Tibial nerve (tissue), 4 donors: ENCODE measurements at regions not wholly inside any gene's neighbourhood (a gene's known extent, or its start where the extent isn't known, plus 50 kb on each side); places are given as distances from the start of the nearest gene placed in this dataset.

Source experiments
- DNase-seq, 2 donors: peaks; one replicate each; pipeline ENCODE4 v3.0.0-alpha.2; 2019; ENCODE audit warnings: low spot score in 2 of 2
- H3K27ac ChIP-seq, 4 donors: fragments of 200-600 bp; sonication (generic) in 3 of 4; one replicate each; pipeline ENCODE4 v1.5.1; 2017 to 2019; ENCODE audit warnings: mild to moderate bottlenecking in 1 of 4
- H3K27me3 ChIP-seq, 2 donors: fragments of 200-600 bp; sonication (generic) in 1 of 2; one replicate each; pipeline versions ENCODE4 v1.5.1 to v1.6.0; 2017 to 2019
- H3K36me3 ChIP-seq, 3 donors: fragments of 200-600 bp; sonication (generic); one replicate each; pipeline ENCODE4 v1.5.1; 2018 to 2019
- H3K4me1 ChIP-seq, 4 donors: fragments of 200-600 bp; sonication (generic) in 3 of 4; one replicate each; pipeline ENCODE4 v1.5.1; 2017 to 2019
- H3K4me3 ChIP-seq, 4 donors: fragments of 200-600 bp; sonication (generic) in 3 of 4; one replicate each; pipeline ENCODE4 v1.5.1; 2017 to 2019; ENCODE audit warnings: mild to moderate bottlenecking in 1 of 4, moderate library complexity in 1 of 4
- H3K9me3 ChIP-seq, 4 donors: fragments of 200-600 bp; sonication (generic) in 3 of 4; one replicate each; pipeline ENCODE4 v1.5.1; 2017 to 2019
- EP300 ChIP-seq, 2 donors: sonication (generic); formaldehyde crosslinking; IDR thresholded peaks; one replicate each; pipeline ENCODE4 v1.6.1; 2017; ENCODE audit warnings: antibody characterized with exemption in 2 of 2, mild to moderate bottlenecking in 1 of 2
- POLR2A ChIP-seq, 2 donors: fragments of 450-650 bp; IDR thresholded peaks; one replicate each; pipeline ENCODE4 v1.6.1; 2017; ENCODE audit warnings: antibody characterized with exemption in 2 of 2, mild to moderate bottlenecking in 2 of 2, moderate library complexity in 2 of 2
- WGBS, 2 donors: methylation state at CpG; one replicate each; pipeline ENCODE4 v1.1.5; 2018; 5-methylcytosine and 5-hydroxymethylcytosine counted together
- TF ChIP-seq, protein P1 (sequence below), 5 experiments: fragments of 200-600 bp in 3 of 5; fragments of 450-650 bp in 2 of 5; sonication (generic) in 3 of 5; IDR thresholded peaks; one replicate each; pipeline ENCODE4 v1.5.1; 2016 to 2019; ENCODE audit warnings: antibody characterized with exemption in 5 of 5, mild to moderate bottlenecking in 3 of 5, moderate library complexity in 2 of 5

DNA sequence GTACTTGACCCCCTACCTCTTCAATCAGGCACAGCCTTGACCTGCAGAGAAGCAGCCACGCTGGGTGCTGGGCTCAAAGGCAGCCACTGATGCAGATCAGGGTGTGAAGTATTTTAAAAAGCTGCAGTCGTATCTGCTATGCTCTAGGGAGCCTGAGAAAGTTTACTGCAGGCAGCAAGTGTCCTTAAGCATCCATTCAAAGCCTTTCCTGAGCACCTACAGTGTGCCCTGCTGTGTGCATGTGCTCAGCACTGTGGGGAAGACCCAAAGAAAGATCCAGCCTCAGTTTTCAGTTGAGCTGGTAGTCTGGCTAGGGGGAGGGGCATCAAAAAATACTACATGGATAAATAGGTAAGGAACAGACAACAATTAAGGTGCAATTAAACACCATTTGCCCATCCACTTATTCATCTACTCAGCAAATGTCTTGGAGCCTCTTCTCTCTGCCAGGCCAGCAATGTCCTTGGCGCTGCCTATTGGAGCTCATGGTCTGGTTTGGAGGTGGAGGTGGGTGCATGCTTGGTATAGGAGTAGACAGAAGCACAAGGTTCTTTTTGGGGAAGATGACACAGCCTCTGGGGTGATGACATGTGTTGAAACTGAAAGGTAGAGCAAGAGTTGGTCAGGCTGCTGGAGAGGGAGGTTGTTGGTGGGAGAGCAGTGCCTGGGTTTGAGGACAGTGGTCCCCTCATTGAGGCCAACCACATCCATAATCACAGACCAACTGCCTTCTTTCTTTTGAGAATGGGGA, 85.9 kb upstream of the PRR23C start:
- H3K4me1 ChIP-seq, result no peaks in the 10 kb centered on the region
- H3K4me3 ChIP-seq, result no peak overlapping the region
- no peak for DNase-seq
- H3K36me3 ChIP-seq, result no peaks in the 10 kb centered on the region
- H3K9me3 ChIP-seq, result no peaks in the 10 kb centered on the region
- H3K27ac ChIP-seq, result no peak overlapping the region
- TF ChIP-seq POLR2A (IDR thresholded peaks at IDR 0.05) (no peak), EP300 (IDR thresholded peaks at IDR 0.05) (no peak)
- TF ChIP-seq, protein P1, sequence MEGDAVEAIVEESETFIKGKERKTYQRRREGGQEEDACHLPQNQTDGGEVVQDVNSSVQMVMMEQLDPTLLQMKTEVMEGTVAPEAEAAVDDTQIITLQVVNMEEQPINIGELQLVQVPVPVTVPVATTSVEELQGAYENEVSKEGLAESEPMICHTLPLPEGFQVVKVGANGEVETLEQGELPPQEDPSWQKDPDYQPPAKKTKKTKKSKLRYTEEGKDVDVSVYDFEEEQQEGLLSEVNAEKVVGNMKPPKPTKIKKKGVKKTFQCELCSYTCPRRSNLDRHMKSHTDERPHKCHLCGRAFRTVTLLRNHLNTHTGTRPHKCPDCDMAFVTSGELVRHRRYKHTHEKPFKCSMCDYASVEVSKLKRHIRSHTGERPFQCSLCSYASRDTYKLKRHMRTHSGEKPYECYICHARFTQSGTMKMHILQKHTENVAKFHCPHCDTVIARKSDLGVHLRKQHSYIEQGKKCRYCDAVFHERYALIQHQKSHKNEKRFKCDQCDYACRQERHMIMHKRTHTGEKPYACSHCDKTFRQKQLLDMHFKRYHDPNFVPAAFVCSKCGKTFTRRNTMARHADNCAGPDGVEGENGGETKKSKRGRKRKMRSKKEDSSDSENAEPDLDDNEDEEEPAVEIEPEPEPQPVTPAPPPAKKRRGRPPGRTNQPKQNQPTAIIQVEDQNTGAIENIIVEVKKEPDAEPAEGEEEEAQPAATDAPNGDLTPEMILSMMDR (IDR thresholded peaks at IDR 0.05), result no peak
- WGBS, 2 donors, result 53 to 58% methylated on average over 3 of the region's 3 CpGs
- no peaks in the 10 kb centered on the region for H3K27me3 ChIP-seq

- Histone ChIP-seq H3K36me3 (no peaks in the 10 kb centered on the region), H3K4me3 (no peak overlapping the region), H3K4me1 (no peaks in the 10 kb centered on the region), H3K27me3 (no peaks in the 10 kb centered on the region), H3K27ac (no peak overlapping the region), H3K9me3 (no peaks in the 10 kb centered on the region)
- TF ChIP-seq POLR2A (IDR thresholded peaks at IDR 0.05) (no peak), EP300 (IDR thresholded peaks at IDR 0.05) (no peak)
- TF ChIP-seq, protein P1 (IDR thresholded peaks at IDR 0.05), result no peak
- DNase-seq, result no peak
- WGBS, 2 donors, result 67 to 86% methylated on average over 1 of the region's 1 CpG
Measured at GRCh38 chr3:139131951-139132350, 87.3 kb upstream of the PRR23C start.

GRCh38 chr3:139132976-139133375, 88.3 kb upstream of the PRR23C start:
- Histone ChIP-seq H3K4me3 (no peak overlapping the region), H3K27ac (no peak overlapping the region), H3K9me3 (no peaks in the 10 kb centered on the region), H3K27me3 (no peaks in the 10 kb centered on the region), H3K4me1 (no peaks in the 10 kb centered on the region), H3K36me3 (no peaks in the 10 kb centered on the region)
- TF ChIP-seq, protein P1 (IDR thresholded peaks at IDR 0.05), result no peak
- TF ChIP-seq EP300 (IDR thresholded peaks at IDR 0.05), result no peak
- no peak for TF ChIP-seq POLR2A (IDR thresholded peaks at IDR 0.05)
- 69 to 81% methylated on average over 1 of the region's 1 CpG for WGBS, 2 donors
- no peak for DNase-seq

DNA sequence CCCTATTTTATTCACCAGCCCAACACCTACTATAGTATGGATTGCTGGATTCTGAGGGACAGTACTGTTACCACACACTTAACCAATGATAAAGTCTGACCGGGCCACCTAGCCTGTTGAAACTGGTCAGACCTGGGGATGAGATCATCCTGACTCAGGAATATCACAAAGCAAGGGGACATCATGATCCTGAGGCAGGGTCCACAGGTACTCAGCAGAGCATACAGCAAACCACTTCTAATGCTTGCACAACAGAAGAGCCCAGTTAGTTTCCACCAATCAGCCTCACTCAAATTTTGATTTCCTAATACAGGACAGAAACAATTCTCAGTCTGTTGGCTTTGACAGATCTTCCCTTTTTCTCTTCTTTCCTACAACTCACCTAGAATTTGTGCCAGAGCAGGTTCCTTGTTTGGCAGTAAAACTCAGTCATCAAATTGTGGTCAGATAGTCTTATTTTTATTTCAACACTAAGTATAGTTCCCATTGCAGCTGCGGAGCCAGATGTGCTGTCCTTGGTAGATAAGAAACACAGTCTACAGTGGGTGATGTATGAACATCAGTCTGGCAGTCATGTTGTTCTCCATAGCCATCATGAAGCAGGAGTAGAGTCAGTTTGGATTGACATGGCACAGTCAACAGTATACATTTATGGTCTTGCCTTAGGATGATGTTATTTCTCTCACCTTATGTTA, 90.1 kb upstream of the PRR23C start:
- TF ChIP-seq, protein P1 (IDR thresholded peaks at IDR 0.05), result no peak
- TF ChIP-seq EP300 (IDR thresholded peaks at IDR 0.05) (no peak), POLR2A (IDR thresholded peaks at IDR 0.05) (no peak)
- Histone ChIP-seq H3K27me3 (no peaks in the 10 kb centered on the region), H3K4me3 (no peak overlapping the region), H3K36me3 (no peaks in the 10 kb centered on the region), H3K27ac (no peak overlapping the region), H3K4me1 (no peaks in the 10 kb centered on the region), H3K9me3 (no peaks in the 10 kb centered on the region)
- 72 to 79% methylated on average over 2 of the region's 2 CpGs for WGBS, 2 donors
- DNase-seq, result no peak

- no peaks in the 10 kb centered on the region for H3K4me1 ChIP-seq
- no peaks in the 10 kb centered on the region for H3K9me3 ChIP-seq
- no peak overlapping the region for H3K27ac ChIP-seq
- H3K4me3 ChIP-seq, result no peak overlapping the region
- TF ChIP-seq EP300 (IDR thresholded peaks at IDR 0.05), result no peak
- TF ChIP-seq POLR2A (IDR thresholded peaks at IDR 0.05), result no peak
- TF ChIP-seq, protein P1 (IDR thresholded peaks at IDR 0.05), result no peak
- no peaks in the 10 kb centered on the region for H3K27me3 ChIP-seq
- no peaks in the 10 kb centered on the region for H3K36me3 ChIP-seq
- DNase-seq, result no peak
Measured at GRCh38 chr3:139135657-139136056, 91.0 kb upstream of the PRR23C start.
